GM19324 (cell line): ENCODE measurements at regions not wholly inside any gene's neighbourhood (a gene's known extent, or its start where the extent isn't known, plus 50 kb on each side); places are given as distances from the start of the nearest gene placed in this dataset.
"Not testable (repeated sequence)": the region's sequence is repeated elsewhere in the genome, so short reads cannot be mapped to it uniquely, and the experiment has no call there.

Source experiments
- ATAC-seq: cut with Tn5 transposase; IDR thresholded peaks from one replicate; pipeline ENCODE4 v1.9.1; 2021; ENCODE audit warnings: mild to moderate bottlenecking, moderate library complexity; ENCODE audit not compliant: unreplicated experiment, low FRiP score

GRCh38 chr1:144140243-144140642, 168.5 kb upstream of the FAM72C start:
- not testable (repeated sequence) for ATAC-seq

- not testable (repeated sequence) for ATAC-seq
Observed at GRCh38 chr1:144105006-144105405, 133.2 kb upstream of the FAM72C start.

GRCh38 chr1:144104000-144104677, 132.4 kb upstream of the FAM72C start:
- ATAC-seq = not testable (repeated sequence)

GRCh38 chr1:144103156-144103880, 131.5 kb upstream of the FAM72C start:
- not testable (repeated sequence) for ATAC-seq

GRCh38 chr1:144102046-144102745, 130.4 kb upstream of the FAM72C start:
- ATAC-seq = not testable (repeated sequence)

- no peak for ATAC-seq
Observed at GRCh38 chr1:144101397-144102045, 129.7 kb upstream of the FAM72C start.

GRCh38 chr1:144077167-144077841, 105.5 kb upstream of the FAM72C start:
- not testable (repeated sequence) for ATAC-seq

- not testable (repeated sequence) for ATAC-seq
Observed at GRCh38 chr1:144076646-144077045, 104.9 kb upstream of the FAM72C start.

GRCh38 chr1:144070394-144071053, 98.7 kb upstream of the FAM72C start:
- ATAC-seq = not testable (repeated sequence)

GRCh38 chr1:144067042-144067441, 95.3 kb upstream of the FAM72C start:
- ATAC-seq = not testable (repeated sequence)

- not testable (repeated sequence) for ATAC-seq
Observed at GRCh38 chr1:144066071-144066813, 94.5 kb upstream of the FAM72C start.

- ATAC-seq = not testable (repeated sequence)
Observed at GRCh38 chr1:144065299-144066060, 93.7 kb upstream of the FAM72C start.

- not testable (repeated sequence) for ATAC-seq
Observed at GRCh38 chr1:144049365-144049764, 77.6 kb upstream of the FAM72C start.

GRCh38 chr1:144046645-144047044, 74.9 kb upstream of the FAM72C start:
- not testable (repeated sequence) for ATAC-seq

- not testable (repeated sequence) for ATAC-seq
Observed at GRCh38 chr1:144045751-144046546, 74.2 kb upstream of the FAM72C start.

- not testable (repeated sequence) for ATAC-seq
Observed at GRCh38 chr1:144042251-144042650, 70.5 kb upstream of the FAM72C start.

GRCh38 chr1:144040293-144040692, 68.5 kb upstream of the FAM72C start:
- not testable (repeated sequence) for ATAC-seq
